ENCODE measurements at regions not wholly inside any gene's neighbourhood (a gene's known extent, or its start where the extent isn't known, plus 50 kb on each side); places are given as distances from the start of the nearest gene placed in this dataset.

DNA sequence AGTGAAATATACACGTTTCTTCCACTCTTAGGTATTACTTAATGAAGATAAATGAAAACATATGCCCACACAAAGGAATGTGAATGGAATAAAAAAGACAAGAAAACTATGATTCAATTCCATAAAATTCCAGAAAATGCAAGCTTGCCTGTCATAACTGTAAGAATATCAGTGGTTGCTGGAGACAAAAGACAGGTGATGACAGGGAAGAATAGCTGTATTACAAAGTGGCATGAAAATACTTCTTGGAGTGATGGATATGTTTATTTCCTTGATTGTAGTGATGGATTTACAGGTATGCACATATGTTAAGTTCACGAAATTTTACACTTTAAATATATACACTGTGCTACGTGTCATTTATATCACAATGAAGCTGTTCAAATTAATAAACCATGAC lies 553.3 kb downstream of the HTR1A start:
- TF ChIP-seq EZH2 (IDR thresholded peaks at IDR 0.05) = no peak
- no peak for TF ChIP-seq POLR2AphosphoS5 (IDR thresholded peaks at IDR 0.05; ENCODE audit: borderline replicate concordance, low read depth, low read length)

All from SK-N-MC (cell line).